HEK293 (cell line): ENCODE measurements at regions not wholly inside any gene's neighbourhood (a gene's known extent, or its start where the extent isn't known, plus 50 kb on each side); places are given as distances from the start of the nearest gene placed in this dataset.

ENCODE experiments used
- CTCF ChIA-PET: fragments of 350-600 bp; formaldehyde crosslinking; extraction: SDS; loops from one replicate; lab custom pipeline; 2021; ENCODE audit warnings: antibody characterized with exemption; lab: Yijun Ruan, JAX
- POLR2A ChIA-PET: fragments of 300-600 bp; formaldehyde crosslinking; extraction: SDS; loops from one replicate; lab custom pipeline; 2020; ENCODE audit warnings: antibody characterized with exemption, inconsistent platforms; lab: Yijun Ruan, JAX
- H3K27ac ChIP-seq: fragments of 200-500 bp; sonication (Bioruptor generic); 2 replicates; pipeline ENCODE4 v1.5.1; 2014; ENCODE audit warnings: low read depth, low read length, control low read depth, inconsistent platforms; ENCODE audit errors: extremely low read depth
- H3K36me3 ChIP-seq, 2 experiments: fragments of 200-500 bp in 1 of 2; sonication (Bioruptor generic) in 1 of 2; 1 replicate in 1 of 2; 2 replicates in 1 of 2; pipeline ENCODE4 v1.5.1; 2014 to 2017; ENCODE audit warnings: inconsistent platforms in 2 of 2, low read length in 2 of 2; ENCODE audit not compliant: control insufficient read depth in 2 of 2, insufficient read depth in 1 of 2
- H3K4me1 ChIP-seq: fragments of 200-500 bp; sonication (Bioruptor generic); 2 replicates; pipeline ENCODE4 v1.5.1; 2014; ENCODE audit warnings: mild to moderate bottlenecking, low read length, inconsistent platforms; ENCODE audit not compliant: control insufficient read depth, insufficient read depth
- H3K4me3 ChIP-seq: 2 replicates; pipeline ENCODE4 v1.5.1; 2011; ENCODE audit warnings: low read depth, mild to moderate bottlenecking, control low read depth, low read length, moderate library complexity
- H3K9me3 ChIP-seq: fragments of 200-500 bp; sonication (Bioruptor generic); 2 replicates; pipeline ENCODE4 v1.5.1; 2014; ENCODE audit warnings: low read depth, low read length, inconsistent platforms; ENCODE audit not compliant: control insufficient read depth, insufficient read depth
- AEBP2 ChIP-seq: fragments of 450-650 bp; formaldehyde crosslinking; IDR thresholded peaks from 2 replicates; pipeline ENCODE4 v1.5.1; 2016; ENCODE audit warnings: missing biosample characterization, missing genetic modification characterization, borderline replicate concordance
- ATF2 ChIP-seq: fragments of 450-650 bp; formaldehyde crosslinking; IDR thresholded peaks from 2 replicates; pipeline ENCODE4 v1.5.1; 2016; ENCODE audit warnings: missing biosample characterization, missing genetic modification characterization, low read depth
- HOXC10 ChIP-seq: sonication (generic); formaldehyde crosslinking; IDR thresholded peaks from 2 replicates; pipeline ENCODE4 v1.8.1; 2023; ENCODE audit warnings: mild to moderate bottlenecking, missing genetic modification reagents
- KLF10 ChIP-seq: fragments of 450-650 bp; IDR thresholded peaks from 2 replicates; pipeline ENCODE4 v1.5.1; 2018; ENCODE audit warnings: missing biosample characterization, mild to moderate bottlenecking, missing genetic modification characterization
- MZF1 ChIP-seq: fragments of 450-650 bp; formaldehyde crosslinking; IDR thresholded peaks from 2 replicates; pipeline ENCODE4 v1.5.1; 2017; ENCODE audit warnings: missing biosample characterization, missing genetic modification characterization, borderline replicate concordance
- ZBTB44 ChIP-seq: fragments of 450-650 bp; IDR thresholded peaks from 2 replicates; pipeline ENCODE4 v1.5.1; 2018; ENCODE audit warnings: missing biosample characterization, mild to moderate bottlenecking, missing genetic modification characterization
- ZFP37 ChIP-seq: fragments of 450-650 bp; formaldehyde crosslinking; IDR thresholded peaks from 2 replicates; pipeline ENCODE4 v1.5.1; 2016; ENCODE audit warnings: missing biosample characterization, missing genetic modification characterization
- ZIC2 ChIP-seq: fragments of 450-650 bp; formaldehyde crosslinking; IDR thresholded peaks from 2 replicates; pipeline ENCODE4 v1.5.1; 2016; ENCODE audit warnings: missing biosample characterization, missing genetic modification characterization
- ZNF155 ChIP-seq: fragments of 450-650 bp; formaldehyde crosslinking; IDR thresholded peaks from 2 replicates; pipeline ENCODE4 v1.5.1; 2016; ENCODE audit warnings: missing biosample characterization, missing genetic modification characterization
- ZNF23 ChIP-seq: fragments of 450-650 bp; formaldehyde crosslinking; IDR thresholded peaks from 2 replicates; pipeline ENCODE4 v1.5.1; 2016; ENCODE audit warnings: missing biosample characterization, missing genetic modification characterization, borderline replicate concordance
- ZNF501 ChIP-seq: fragments of 450-650 bp; formaldehyde crosslinking; IDR thresholded peaks from 2 replicates; pipeline ENCODE4 v1.5.1; 2016; ENCODE audit warnings: missing biosample characterization, missing genetic modification characterization
- ZNF600 ChIP-seq: fragments of 450-650 bp; formaldehyde crosslinking; IDR thresholded peaks from 2 replicates; pipeline ENCODE4 v1.5.1; 2016; ENCODE audit warnings: missing biosample characterization, missing genetic modification characterization
- ZNF623 ChIP-seq: fragments of 450-650 bp; formaldehyde crosslinking; IDR thresholded peaks from 2 replicates; pipeline ENCODE4 v1.5.1; 2016; ENCODE audit warnings: missing biosample characterization, missing genetic modification characterization
- ZNF776 ChIP-seq: fragments of 450-650 bp; formaldehyde crosslinking; IDR thresholded peaks from 2 replicates; pipeline ENCODE4 v1.5.0; 2017; ENCODE audit warnings: missing biosample characterization, missing genetic modification characterization, borderline replicate concordance
- ZNF785 ChIP-seq: fragments of 450-650 bp; formaldehyde crosslinking; IDR thresholded peaks from 2 replicates; pipeline ENCODE4 v1.5.1; 2016; ENCODE audit warnings: missing biosample characterization, missing genetic modification characterization
- ZXDB ChIP-seq: fragments of 450-650 bp; formaldehyde crosslinking; IDR thresholded peaks from 2 replicates; pipeline ENCODE4 v1.5.1; 2016; ENCODE audit warnings: missing biosample characterization, missing genetic modification characterization

GRCh38 chr5:125712397-125712796 is 710.8 kb upstream of the GRAMD2B start (continued):
- TF ChIP-seq ZNF600 (tag by site-specific recombination): no peak

GRCh38 chr5:125713109-125713805 is 710.0 kb upstream of the GRAMD2B start:
- H3K4me1 ChIP-seq: no peaks in the 10 kb centered on the region
- TF ChIP-seq ATF2 (tag by site-specific recombination): no peak
- CTCF ChIA-PET: no interaction called here
- H3K9me3 ChIP-seq: no peaks in the 10 kb centered on the region
- no peak overlapping the region for H3K27ac ChIP-seq
- POLR2A ChIA-PET: no interaction called here
- no peak overlapping the region for H3K4me3 ChIP-seq
- H3K36me3 ChIP-seq: no peaks in the 10 kb centered on the region

- CTCF ChIA-PET: interaction anchor here (0.6 kb wide), 1 partner anchor 51 kb away, joined by 3 read pairs; no protein-coding TSS in a partner anchor
- Histone ChIP-seq H3K9me3 (no peaks in the 10 kb centered on the region), H3K27ac (no peak overlapping the region), H3K36me3 (no peaks in the 10 kb centered on the region), H3K4me1 (peaks cover 5% of the 10 kb centered on the region; the same call in 1 of the 2 replicates), H3K4me3 (no peak overlapping the region)
- TF ChIP-seq KLF10 (tag by site-specific recombination): no peak
- no peak for TF ChIP-seq MZF1 (tag by site-specific recombination)
- no peak for TF ChIP-seq ZNF776
- no peak for TF ChIP-seq ATF2 (tag by site-specific recombination)
- no peak for TF ChIP-seq ZNF155
- no peak for TF ChIP-seq ZNF23 (tag by site-specific recombination)
- no peak for TF ChIP-seq ZNF501
- TF ChIP-seq ZBTB44 (tag by site-specific recombination): no peak
- TF ChIP-seq ZFP37 (tag by site-specific recombination): no peak
- no peak for TF ChIP-seq ZXDB
- no peak for TF ChIP-seq AEBP2 (tag by site-specific recombination)
- TF ChIP-seq ZIC2 (tag by site-specific recombination): no peak
- TF ChIP-seq ZNF785 (tag by site-specific recombination): no peak
- TF ChIP-seq HOXC10 (CRISPR knock-in tag): no peak
- TF ChIP-seq ZNF623 (tag by site-specific recombination): no peak
- POLR2A ChIA-PET: no interaction called here
Measured at GRCh38 chr5:125715216-125715615, 708.0 kb upstream of the GRAMD2B start.
